Lower leg skin (tissue), 3 donors: ENCODE measurements at regions not wholly inside any gene's neighbourhood (a gene's known extent, or its start where the extent isn't known, plus 50 kb on each side); places are given as distances from the start of the nearest gene placed in this dataset.

Source experiments
- POLR2A ChIP-seq, 2 donors: fragments of 450-650 bp; IDR thresholded peaks; one replicate each; pipeline ENCODE4 v1.6.1; 2016 to 2017; ENCODE audit warnings: antibody characterized with exemption in 2 of 2, mild to moderate bottlenecking in 1 of 2, moderate library complexity in 1 of 2
- TF ChIP-seq, protein P1 (sequence below), 3 donors: fragments of 450-650 bp; IDR thresholded peaks; one replicate each; pipeline ENCODE4 v1.5.1; 2016; ENCODE audit warnings: antibody characterized with exemption in 3 of 3, mild to moderate bottlenecking in 3 of 3, moderate library complexity in 2 of 3

DNA sequence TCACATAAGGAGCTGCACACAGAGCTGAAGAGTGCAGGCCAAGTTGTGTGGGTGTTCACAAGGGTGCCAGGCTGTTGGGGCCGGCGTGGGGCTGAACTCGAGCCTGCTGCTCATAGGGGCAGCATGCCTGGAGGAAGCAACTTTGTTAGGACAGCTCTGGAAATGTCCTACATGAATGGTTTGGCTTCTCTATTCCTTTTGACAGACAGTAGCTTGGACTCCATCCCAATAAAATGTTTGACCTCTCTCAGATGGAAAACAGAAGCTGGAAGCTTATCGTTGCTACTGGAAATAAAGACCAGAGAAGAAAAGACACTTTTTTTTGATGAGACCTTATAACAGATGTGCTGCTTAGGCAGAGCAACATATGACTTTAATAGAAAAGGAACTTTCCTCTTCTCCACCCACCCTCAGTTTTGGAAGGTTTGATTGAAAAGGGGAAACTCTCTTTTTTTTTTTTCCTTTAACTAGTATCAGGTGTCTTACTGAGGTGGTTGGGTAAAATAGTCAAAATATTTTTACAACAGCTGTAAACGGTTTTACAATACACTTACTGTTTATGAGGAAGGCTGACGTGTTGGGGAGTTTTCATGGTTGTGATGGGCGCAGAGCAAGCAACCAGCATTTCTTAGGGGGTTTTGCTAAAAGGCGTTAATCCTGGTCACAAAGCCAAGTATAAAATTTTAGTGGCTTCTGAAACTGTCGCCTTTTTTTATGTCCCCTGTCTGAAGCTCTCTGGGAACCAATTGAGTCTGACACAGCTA lies 80.7 kb upstream of the EEF1E1 start:
- TF ChIP-seq, protein P1, sequence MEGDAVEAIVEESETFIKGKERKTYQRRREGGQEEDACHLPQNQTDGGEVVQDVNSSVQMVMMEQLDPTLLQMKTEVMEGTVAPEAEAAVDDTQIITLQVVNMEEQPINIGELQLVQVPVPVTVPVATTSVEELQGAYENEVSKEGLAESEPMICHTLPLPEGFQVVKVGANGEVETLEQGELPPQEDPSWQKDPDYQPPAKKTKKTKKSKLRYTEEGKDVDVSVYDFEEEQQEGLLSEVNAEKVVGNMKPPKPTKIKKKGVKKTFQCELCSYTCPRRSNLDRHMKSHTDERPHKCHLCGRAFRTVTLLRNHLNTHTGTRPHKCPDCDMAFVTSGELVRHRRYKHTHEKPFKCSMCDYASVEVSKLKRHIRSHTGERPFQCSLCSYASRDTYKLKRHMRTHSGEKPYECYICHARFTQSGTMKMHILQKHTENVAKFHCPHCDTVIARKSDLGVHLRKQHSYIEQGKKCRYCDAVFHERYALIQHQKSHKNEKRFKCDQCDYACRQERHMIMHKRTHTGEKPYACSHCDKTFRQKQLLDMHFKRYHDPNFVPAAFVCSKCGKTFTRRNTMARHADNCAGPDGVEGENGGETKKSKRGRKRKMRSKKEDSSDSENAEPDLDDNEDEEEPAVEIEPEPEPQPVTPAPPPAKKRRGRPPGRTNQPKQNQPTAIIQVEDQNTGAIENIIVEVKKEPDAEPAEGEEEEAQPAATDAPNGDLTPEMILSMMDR (IDR thresholded peaks at IDR 0.05), result no peak
- TF ChIP-seq POLR2A (IDR thresholded peaks at IDR 0.05), result no peak
